DND-41 (cell line): ENCODE measurements at regions not wholly inside any gene's neighbourhood (a gene's known extent, or its start where the extent isn't known, plus 50 kb on each side); places are given as distances from the start of the nearest gene placed in this dataset.

Source experiments
- EZH2 ChIP-seq: IDR thresholded peaks from 3 replicates; pipeline ENCODE4 v1.6.1; 2012; ENCODE audit warnings: borderline replicate concordance, low read depth, mild to moderate bottlenecking, moderate library complexity, low read length, inconsistent platforms; ENCODE audit not compliant: severe bottlenecking
- TF ChIP-seq, protein P1 (sequence below): IDR thresholded peaks from 2 replicates; pipeline ENCODE4 v1.5.1; 2012; ENCODE audit warnings: borderline replicate concordance, low read length, moderate library complexity, mild to moderate bottlenecking; ENCODE audit not compliant: poor library complexity, severe bottlenecking; ENCODE audit errors: extremely low read depth

DNA sequence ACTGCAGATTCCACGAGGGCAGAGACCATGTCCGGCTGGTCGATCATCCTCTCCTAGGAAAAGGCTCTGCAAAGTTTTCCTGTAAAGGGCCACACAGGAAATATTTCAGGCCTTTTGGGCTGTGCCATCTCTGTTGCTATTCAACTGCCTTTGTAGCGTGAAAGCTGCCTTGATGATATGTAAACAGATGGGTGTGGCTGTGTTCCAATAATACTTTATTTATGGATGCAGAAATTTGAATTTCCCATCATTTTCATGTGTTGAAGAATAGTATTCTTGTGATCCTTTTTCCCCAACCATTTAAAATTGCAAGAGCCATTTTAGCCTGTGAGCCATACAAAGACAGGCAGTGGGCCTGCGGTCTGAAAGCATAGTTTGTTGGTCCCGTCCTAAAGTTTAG is 950.7 kb upstream of the RBFOX1 start:
- TF ChIP-seq, protein P1, sequence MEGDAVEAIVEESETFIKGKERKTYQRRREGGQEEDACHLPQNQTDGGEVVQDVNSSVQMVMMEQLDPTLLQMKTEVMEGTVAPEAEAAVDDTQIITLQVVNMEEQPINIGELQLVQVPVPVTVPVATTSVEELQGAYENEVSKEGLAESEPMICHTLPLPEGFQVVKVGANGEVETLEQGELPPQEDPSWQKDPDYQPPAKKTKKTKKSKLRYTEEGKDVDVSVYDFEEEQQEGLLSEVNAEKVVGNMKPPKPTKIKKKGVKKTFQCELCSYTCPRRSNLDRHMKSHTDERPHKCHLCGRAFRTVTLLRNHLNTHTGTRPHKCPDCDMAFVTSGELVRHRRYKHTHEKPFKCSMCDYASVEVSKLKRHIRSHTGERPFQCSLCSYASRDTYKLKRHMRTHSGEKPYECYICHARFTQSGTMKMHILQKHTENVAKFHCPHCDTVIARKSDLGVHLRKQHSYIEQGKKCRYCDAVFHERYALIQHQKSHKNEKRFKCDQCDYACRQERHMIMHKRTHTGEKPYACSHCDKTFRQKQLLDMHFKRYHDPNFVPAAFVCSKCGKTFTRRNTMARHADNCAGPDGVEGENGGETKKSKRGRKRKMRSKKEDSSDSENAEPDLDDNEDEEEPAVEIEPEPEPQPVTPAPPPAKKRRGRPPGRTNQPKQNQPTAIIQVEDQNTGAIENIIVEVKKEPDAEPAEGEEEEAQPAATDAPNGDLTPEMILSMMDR, result no peak
- TF ChIP-seq EZH2, result no peak
